H9 (cell line): ENCODE measurements at regions not wholly inside any gene's neighbourhood (a gene's known extent, or its start where the extent isn't known, plus 50 kb on each side); places are given as distances from the start of the nearest gene placed in this dataset.

Experiments
- DNase-seq: peaks from one replicate; pipeline ENCODE4 v3.0.0-alpha.2; 2017
- H2AFZ ChIP-seq: one replicate; pipeline ENCODE4 v1.6.1; 2013; ENCODE audit warnings: mild to moderate bottlenecking, low read length, control low read depth, moderate library complexity
- H2AK5ac ChIP-seq: 2 replicates; pipeline ENCODE4 v1.6.1; 2013; ENCODE audit warnings: low read length, control low read depth, mixed read lengths; ENCODE audit not compliant: insufficient read length
- H2BK120ac ChIP-seq: one replicate; pipeline ENCODE4 v1.6.1; 2013; ENCODE audit warnings: low read depth, mild to moderate bottlenecking, low read length, control low read depth, inconsistent platforms; ENCODE audit not compliant: poor library complexity, severe bottlenecking
- H2BK12ac ChIP-seq: 2 replicates; pipeline ENCODE4 v1.6.1; 2013; ENCODE audit warnings: low read length, control low read depth, mixed read lengths, low read depth; ENCODE audit not compliant: insufficient read length
- H2BK15ac ChIP-seq: 2 replicates; pipeline ENCODE4 v1.6.1; 2013; ENCODE audit warnings: low read depth, low read length, control low read depth
- H2BK20ac ChIP-seq: one replicate; pipeline ENCODE4 v1.6.1; 2013; ENCODE audit warnings: low read depth, mild to moderate bottlenecking, low read length, control low read depth, inconsistent platforms; ENCODE audit not compliant: poor library complexity, severe bottlenecking
- H2BK5ac ChIP-seq: 2 replicates; pipeline ENCODE4 v1.6.1; 2013; ENCODE audit warnings: low read length, control low read depth, mixed read lengths; ENCODE audit not compliant: insufficient read length
- H3K14ac ChIP-seq: 2 replicates; pipeline ENCODE4 v1.6.1; 2013; ENCODE audit warnings: low read length, control low read depth; ENCODE audit not compliant: insufficient read depth
- H3K18ac ChIP-seq: 2 replicates; pipeline ENCODE4 v1.6.1; 2013; ENCODE audit warnings: low read depth, mild to moderate bottlenecking, mixed read lengths, low read length, control low read depth; ENCODE audit not compliant: insufficient read length
- H3K23ac ChIP-seq: 2 replicates; pipeline ENCODE4 v1.6.1; 2013; ENCODE audit warnings: low read length, control low read depth, mixed read lengths, low read depth; ENCODE audit not compliant: insufficient read length
- H3K23me2 ChIP-seq: 2 replicates; pipeline ENCODE4 v1.6.1; 2013; ENCODE audit warnings: low read depth, mild to moderate bottlenecking, mixed read lengths, low read length, control low read depth; ENCODE audit not compliant: insufficient read length, poor library complexity, severe bottlenecking
- H3K27ac ChIP-seq: 2 replicates; pipeline ENCODE4 v1.5.1; 2013; ENCODE audit warnings: low read length, control low read depth, mixed read lengths, low read depth; ENCODE audit not compliant: insufficient read length
- H3K27me3 ChIP-seq: 2 replicates; pipeline ENCODE4 v1.6.1; 2013; ENCODE audit warnings: low read length, control low read depth, inconsistent platforms; ENCODE audit not compliant: insufficient read depth
- H3K4ac ChIP-seq: 2 replicates; pipeline ENCODE4 v1.6.1; 2013; ENCODE audit warnings: low read depth, mild to moderate bottlenecking, control low read depth, inconsistent platforms, low read length, moderate library complexity
- H3K4me1 ChIP-seq: 2 replicates; pipeline ENCODE4 v1.6.1; 2013; ENCODE audit warnings: low read length, control low read depth, inconsistent platforms; ENCODE audit not compliant: insufficient read depth
- H3K4me2 ChIP-seq: 2 replicates; pipeline ENCODE4 v1.6.1; 2013; ENCODE audit warnings: low read length, control low read depth, mixed read lengths; ENCODE audit not compliant: insufficient read length, insufficient read depth
- H3K56ac ChIP-seq: 2 replicates; pipeline ENCODE4 v1.6.1; 2013; ENCODE audit warnings: low read depth, mild to moderate bottlenecking, mixed read lengths, low read length, control low read depth; ENCODE audit not compliant: insufficient read length
- H3K79me1 ChIP-seq: 2 replicates; pipeline ENCODE4 v1.6.1; 2013; ENCODE audit warnings: low read depth, mild to moderate bottlenecking, moderate library complexity, low read length, control low read depth, inconsistent platforms; ENCODE audit not compliant: insufficient read depth, poor library complexity, severe bottlenecking
- H3K79me2 ChIP-seq: 2 replicates; pipeline ENCODE4 v1.6.1; 2013; ENCODE audit warnings: low read length, control low read depth, inconsistent platforms; ENCODE audit not compliant: insufficient read depth
- H3K9ac ChIP-seq: 2 replicates; pipeline ENCODE4 v1.6.1; 2013; ENCODE audit warnings: low read length, control low read depth, mixed read lengths; ENCODE audit not compliant: insufficient read length; ENCODE audit errors: extremely low read depth
- H3K9me3 ChIP-seq: one replicate; pipeline ENCODE4 v1.6.1; 2013; ENCODE audit warnings: low read depth, low read length, inconsistent platforms; ENCODE audit not compliant: control insufficient read depth
- H3T11ph ChIP-seq: one replicate; pipeline ENCODE4 v1.6.1; 2013; ENCODE audit warnings: mild to moderate bottlenecking, low read length, control low read depth, inconsistent platforms
- H4K20me1 ChIP-seq: one replicate; pipeline ENCODE4 v1.6.1; 2013; ENCODE audit not compliant: control insufficient read depth, insufficient read length, insufficient read depth
- H4K5ac ChIP-seq: 2 replicates; pipeline ENCODE4 v1.6.1; 2013; ENCODE audit warnings: low read depth, mild to moderate bottlenecking, mixed read lengths, low read length, control low read depth; ENCODE audit not compliant: insufficient read length
- H4K8ac ChIP-seq: replicated peaks from 2 replicates; pipeline ENCODE4 v1.6.1; 2013; ENCODE audit warnings: low read length, control low read depth, mixed read lengths, low read depth; ENCODE audit not compliant: insufficient read length
- H4K91ac ChIP-seq: 2 replicates; pipeline ENCODE4 v1.6.1; 2013; ENCODE audit warnings: low read depth, mild to moderate bottlenecking, moderate library complexity, mixed read lengths, low read length, control low read depth; ENCODE audit not compliant: insufficient read length
- H3K27ac Mint-ChIP-seq, 3 experiments: 2 replicates in 2 of 3; 3 replicates in 1 of 3; pipeline ENCODE4 v1.8.0; 2020 to 2021; ENCODE audit warnings: mixed read lengths in 3 of 3, mild to moderate bottlenecking in 1 of 3, moderate library complexity in 1 of 3
- H3K27me3 Mint-ChIP-seq: 2 replicates; pipeline ENCODE4 v1.8.0; 2021; ENCODE audit warnings: low read depth, mild to moderate bottlenecking, moderate library complexity, mixed read lengths
- H3K36me3 Mint-ChIP-seq, 3 experiments: 2 replicates in 2 of 3; 3 replicates in 1 of 3; pipeline ENCODE4 v1.8.0; 2020 to 2021; ENCODE audit warnings: low read depth in 3 of 3, mixed read lengths in 3 of 3; ENCODE audit not compliant: insufficient read depth in 1 of 3
- H3K4me1 Mint-ChIP-seq, 2 experiments: 2 replicates each; pipeline ENCODE4 v1.8.0; 2020; ENCODE audit warnings: mixed read lengths in 2 of 2
- H3K4me3 Mint-ChIP-seq, 2 experiments: 2 replicates in 1 of 2; 3 replicates in 1 of 2; pipeline ENCODE4 v1.8.0; 2020 to 2021; ENCODE audit warnings: mild to moderate bottlenecking in 2 of 2, mixed read lengths in 2 of 2, moderate library complexity in 1 of 2
- H3K9me3 Mint-ChIP-seq, 2 experiments: 2 replicates in 1 of 2; 3 replicates in 1 of 2; pipeline ENCODE4 v1.8.0; 2020; ENCODE audit warnings: mild to moderate bottlenecking in 2 of 2, mixed read lengths in 2 of 2, moderate library complexity in 1 of 2
- CTCF ChIP-seq: fragments of 200-600 bp; sonication (generic); conservative IDR thresholded peaks from 3 replicates; pipeline ENCODE4 v1.8.0; 2021; ENCODE audit warnings: antibody characterized with exemption, mild to moderate bottlenecking
- WGBS: extraction: QIAGEN DNeasy Blood & Tissue Kit; methylation state at CpG from one replicate; pipeline ENCODE4 v1.1.7; 2013; ENCODE audit warnings: missing lambda C conversion rate, low lambda C conversion rate, mixed read lengths; ENCODE audit not compliant: insufficient read length; ENCODE audit errors: extremely low coverage; 5-methylcytosine and 5-hydroxymethylcytosine counted together

DNA sequence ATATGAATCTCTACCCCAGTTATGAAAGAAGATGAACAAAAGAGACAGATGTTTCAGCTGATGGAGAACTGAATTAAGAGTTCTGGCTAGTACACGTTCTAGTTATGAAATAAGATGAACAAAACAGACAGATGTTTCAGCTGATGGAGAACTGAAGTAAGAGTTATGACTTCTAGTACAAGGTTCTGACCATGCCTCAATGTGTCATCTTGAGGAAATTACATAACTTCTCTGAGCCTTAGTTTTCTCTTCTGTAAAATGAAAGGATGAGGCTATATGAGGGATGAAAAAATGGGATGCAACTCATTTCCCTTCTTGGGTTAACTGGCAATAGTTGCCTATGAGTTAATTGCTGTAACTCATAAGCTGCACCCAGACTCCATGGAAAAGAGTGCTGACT lies 92.9 kb upstream of the WDR75 start:
- Histone ChIP-seq H2BK20ac (no peak overlapping the region), H2BK5ac (no peak overlapping the region), H3T11ph (no peak overlapping the region), H3K9ac (no peak overlapping the region), H3K23me2 (no peaks in the 10 kb centered on the region), H4K8ac (no peak overlapping the region), H4K91ac (no peak overlapping the region), H2BK12ac (no peak overlapping the region), H3K27me3 (no peaks in the 10 kb centered on the region), H4K5ac (no peak overlapping the region), H3K56ac (no peak overlapping the region), H4K20me1 (no peaks in the 10 kb centered on the region), H3K4me1 (no peaks in the 10 kb centered on the region), H2BK120ac (no peak overlapping the region), H3K4ac (no peak overlapping the region), H3K9me3 (no peaks in the 10 kb centered on the region), H2AK5ac (no peak overlapping the region), H3K79me2 (no peaks in the 10 kb centered on the region), H3K4me2 (no peak overlapping the region), H3K14ac (no peak overlapping the region), H3K18ac (no peak overlapping the region), H2BK15ac (no peak overlapping the region), H3K27ac (no peak overlapping the region), H3K23ac (no peak overlapping the region), H3K79me1 (no peaks in the 10 kb centered on the region), H2AFZ (no peak overlapping the region)
- Mint-ChIP-seq H3K4me3 (no peak overlapping the region), H3K27ac (no peak overlapping the region), H3K9me3 (peaks cover 4 to 7% of the 10 kb centered on the region in 2 experiments; a peak in 2 of 5 replicates), H3K4me1 (peaks cover 2% of the 10 kb centered on the region in 2 experiments; a peak in 3 of 4 replicates), H3K36me3 (peaks cover 0 to 4% (median 0%) of the 10 kb centered on the region in 3 experiments; a peak in 3 of 7 replicates), H3K27me3 (no peaks in the 10 kb centered on the region)
- no CpG with 5 or more reads among the region's 1 CpG for WGBS
- DNase-seq = no peak
- TF ChIP-seq CTCF = no peak
